ENCODE measurements at regions not wholly inside any gene's neighbourhood (a gene's known extent, or its start where the extent isn't known, plus 50 kb on each side); places are given as distances from the start of the nearest gene placed in this dataset.
"Not testable (repeated sequence)": the region's sequence is repeated elsewhere in the genome, so short reads cannot be mapped to it uniquely, and the experiment has no call there.

GRCh38 chr4:132683957-132684356 lies 465.1 kb upstream of the PCDH10 start:
- DNase-seq (ENCODE audit: low spot score): no peak

- DNase-seq (ENCODE audit: low spot score): no peak
Measured at GRCh38 chr4:132691026-132691425, 458.1 kb upstream of the PCDH10 start.

GRCh38 chr4:132691668-132692067 lies 457.4 kb upstream of the PCDH10 start:
- DNase-seq (ENCODE audit: low spot score): no peak

DNA sequence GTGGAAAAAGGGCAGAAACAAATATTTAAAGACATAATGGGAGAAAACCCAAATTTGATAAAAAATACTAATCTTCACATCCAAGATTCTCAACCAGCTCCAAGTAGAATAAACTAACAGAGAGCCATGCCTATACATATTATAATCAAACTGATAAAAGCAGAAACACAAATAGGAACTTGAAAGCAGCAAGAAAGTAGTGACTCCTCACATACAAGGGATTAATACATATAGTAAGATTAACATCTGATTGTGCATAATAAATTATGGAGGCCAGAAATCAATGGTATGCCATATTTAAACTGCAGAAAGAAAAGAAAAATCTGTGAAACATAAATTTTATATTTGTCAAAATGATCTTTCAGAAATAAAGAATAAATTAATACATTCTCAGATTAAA lies 454.3 kb upstream of the PCDH10 start:
- no peak for DNase-seq (ENCODE audit: low spot score)

DNA sequence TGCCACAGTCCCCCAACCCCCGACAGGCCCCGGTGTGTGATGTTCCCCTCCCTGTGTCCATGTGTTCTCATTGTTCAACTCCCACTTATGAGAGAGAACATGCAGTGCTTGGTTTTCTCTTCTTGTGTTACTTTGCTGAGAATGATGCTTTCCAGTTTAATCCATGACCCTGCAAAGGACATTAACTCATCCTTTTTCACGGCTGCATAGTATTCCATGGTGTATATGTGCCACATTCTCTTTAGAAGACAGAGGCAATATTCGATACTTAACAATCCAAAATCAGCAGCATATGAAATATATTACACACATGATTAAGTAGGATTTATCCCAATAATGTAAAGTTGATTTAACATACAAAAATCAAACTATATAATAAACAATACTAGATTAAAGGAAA lies 451.6 kb upstream of the PCDH10 start:
- not testable (repeated sequence) for DNase-seq (ENCODE audit: low spot score)

- no peak for DNase-seq (ENCODE audit: low spot score)
Measured at GRCh38 chr4:132707955-132708354, 441.1 kb upstream of the PCDH10 start.

DNA sequence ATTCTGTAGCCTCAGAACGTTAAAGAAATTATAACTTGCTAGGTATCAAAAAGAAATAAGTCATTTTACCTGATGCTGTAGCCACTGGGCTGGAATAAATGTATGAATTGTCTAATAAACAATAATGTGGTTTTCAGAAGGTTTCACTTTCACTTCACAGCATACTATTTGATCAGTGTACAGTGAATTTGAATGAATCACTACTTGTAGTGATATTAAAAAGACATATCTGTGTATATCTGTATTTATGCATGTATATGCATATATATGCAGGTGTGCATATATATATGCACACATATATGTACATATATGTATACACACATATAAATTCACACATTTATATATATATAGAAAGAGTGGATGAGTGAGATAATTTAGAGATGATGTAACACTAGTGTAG lies 440.0 kb upstream of the PCDH10 start:
- no peak for DNase-seq (ENCODE audit: low spot score)

GRCh38 chr4:132710971-132711370 lies 438.1 kb upstream of the PCDH10 start:
- DNase-seq (ENCODE audit: low spot score): no peak

- DNase-seq (ENCODE audit: low spot score): no peak
Measured at GRCh38 chr4:132737344-132737743, 411.8 kb upstream of the PCDH10 start.

DNA sequence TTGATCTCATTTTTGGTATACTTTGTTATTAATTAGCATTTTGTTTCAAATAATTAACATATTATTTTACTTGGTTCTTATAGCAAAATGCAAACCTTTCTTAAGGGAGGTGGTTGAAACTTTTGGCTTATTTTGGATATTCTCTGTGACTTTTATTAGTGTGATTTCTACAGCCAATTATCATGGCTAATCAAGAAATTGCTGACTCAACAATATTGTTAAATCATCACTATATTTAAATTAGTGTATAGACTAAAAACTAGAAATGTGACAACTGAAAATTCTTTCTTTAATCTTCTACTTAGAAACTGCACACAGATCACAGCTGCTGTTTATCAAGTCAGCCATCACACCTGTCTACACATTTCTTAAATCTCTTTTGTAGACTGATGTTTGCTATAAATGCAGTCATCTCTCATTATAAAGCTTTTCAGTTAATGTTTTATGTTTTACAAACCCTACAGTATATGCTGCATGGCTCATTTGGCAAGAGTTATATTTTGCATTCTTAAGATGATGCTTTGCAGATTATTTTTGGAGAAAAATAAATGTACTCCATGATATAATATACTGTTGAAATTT lies 389.8 kb upstream of the PCDH10 start:
- no peak for DNase-seq (ENCODE audit: low spot score)

- no peak for DNase-seq (ENCODE audit: low spot score)
Measured at GRCh38 chr4:132763465-132763864, 385.6 kb upstream of the PCDH10 start.

GRCh38 chr4:132767901-132768300 lies 381.2 kb upstream of the PCDH10 start:
- DNase-seq (ENCODE audit: low spot score): no peak

GRCh38 chr4:132770776-132771175 lies 378.3 kb upstream of the PCDH10 start:
- DNase-seq (ENCODE audit: low spot score): no peak

DNA sequence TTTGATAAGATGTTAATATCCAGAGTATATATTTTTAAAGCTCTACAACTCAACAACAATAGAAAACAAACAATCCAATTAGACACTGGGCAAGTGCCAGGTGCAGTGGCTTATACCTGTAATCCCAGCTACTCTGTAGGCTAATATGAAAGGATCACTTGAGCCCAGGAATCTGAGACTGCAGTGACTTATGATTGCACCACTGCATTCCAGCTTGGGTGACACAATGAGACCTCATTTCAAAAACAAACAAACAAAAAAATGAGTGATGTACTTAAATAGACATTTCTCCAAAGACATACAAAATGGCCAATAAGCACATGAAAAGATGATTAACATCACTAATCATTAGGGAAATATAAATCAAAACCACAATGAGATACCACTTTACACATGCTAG lies 356.8 kb upstream of the PCDH10 start:
- no peak for DNase-seq (ENCODE audit: low spot score)

- DNase-seq (ENCODE audit: low spot score): no peak
Measured at GRCh38 chr4:132797856-132798255, 351.2 kb upstream of the PCDH10 start.

DNA sequence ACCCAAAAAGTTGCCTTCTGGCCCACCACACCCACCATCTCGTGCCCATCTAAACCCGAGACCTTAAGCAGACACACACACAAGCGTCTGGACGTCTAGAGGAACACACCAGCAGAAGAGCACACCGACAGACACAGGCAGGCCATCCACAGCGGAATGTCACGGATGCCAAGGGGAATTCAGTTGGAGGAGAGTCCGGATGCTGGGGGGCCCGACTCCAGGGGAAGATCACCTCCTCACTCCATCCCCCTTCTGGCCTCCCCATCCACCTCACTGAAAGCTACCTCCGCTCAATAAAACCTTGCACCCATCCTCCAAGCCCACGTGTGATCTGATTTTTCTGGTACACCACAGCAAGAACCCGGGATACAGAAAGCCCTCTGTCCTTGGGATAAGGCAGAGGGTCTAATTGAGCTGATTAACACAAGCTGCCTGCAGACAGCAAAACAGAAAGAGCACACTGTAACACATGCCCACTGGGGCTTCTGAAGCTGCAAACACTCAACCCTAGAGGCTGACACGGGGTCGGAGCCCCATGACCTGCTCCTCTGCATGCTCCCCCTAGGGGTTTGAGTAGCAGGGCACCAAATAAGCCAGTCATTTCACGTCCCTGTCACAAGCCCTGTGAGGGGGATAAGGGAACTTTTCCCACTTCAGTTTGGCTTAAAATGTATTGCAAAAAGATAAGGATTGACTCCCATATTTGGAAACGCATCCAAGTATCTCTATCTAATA lies 339.6 kb upstream of the PCDH10 start:
- no peak for DNase-seq (ENCODE audit: low spot score)

DNA sequence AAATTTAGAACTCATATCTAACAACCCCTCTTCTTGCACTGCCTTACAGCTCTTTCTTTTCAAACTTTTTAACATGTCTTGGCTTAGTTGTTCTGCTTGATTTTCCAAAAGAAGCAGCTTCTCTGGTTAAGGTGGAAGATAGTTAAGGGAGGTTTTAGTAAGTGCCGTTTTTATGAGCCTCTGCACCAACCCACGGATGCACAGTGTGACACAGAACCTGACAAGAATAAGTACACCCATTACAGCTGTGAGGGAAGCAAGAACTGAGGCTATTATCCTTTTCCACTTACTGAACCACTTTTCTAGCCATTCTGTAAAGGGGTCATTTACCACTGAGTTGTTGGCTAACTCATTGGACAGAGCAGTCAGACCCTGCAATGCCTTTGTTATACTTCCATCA lies 336.0 kb upstream of the PCDH10 start:
- DNase-seq (ENCODE audit: low spot score): not testable (repeated sequence)

DNA sequence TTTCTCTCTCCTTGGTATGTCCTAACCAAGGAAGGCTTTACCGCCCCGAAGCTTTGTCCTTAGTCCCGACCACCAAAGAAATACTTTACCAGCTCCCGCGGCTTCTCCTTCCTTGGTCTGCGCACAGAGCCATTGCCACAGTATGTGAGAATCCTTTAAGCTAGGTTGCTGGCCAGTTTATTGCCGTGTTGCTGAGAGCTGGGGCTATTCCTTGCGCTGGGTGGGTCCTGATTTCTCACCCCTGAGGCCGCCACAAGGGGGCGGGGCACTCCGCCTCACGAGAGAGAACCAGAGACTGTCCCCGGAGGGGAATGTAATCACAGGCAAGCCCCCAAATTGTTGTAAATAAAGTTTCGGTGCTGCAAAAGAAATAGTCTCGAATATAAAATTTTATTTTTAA lies 331.0 kb upstream of the PCDH10 start:
- no peak for DNase-seq (ENCODE audit: low spot score)

DNA sequence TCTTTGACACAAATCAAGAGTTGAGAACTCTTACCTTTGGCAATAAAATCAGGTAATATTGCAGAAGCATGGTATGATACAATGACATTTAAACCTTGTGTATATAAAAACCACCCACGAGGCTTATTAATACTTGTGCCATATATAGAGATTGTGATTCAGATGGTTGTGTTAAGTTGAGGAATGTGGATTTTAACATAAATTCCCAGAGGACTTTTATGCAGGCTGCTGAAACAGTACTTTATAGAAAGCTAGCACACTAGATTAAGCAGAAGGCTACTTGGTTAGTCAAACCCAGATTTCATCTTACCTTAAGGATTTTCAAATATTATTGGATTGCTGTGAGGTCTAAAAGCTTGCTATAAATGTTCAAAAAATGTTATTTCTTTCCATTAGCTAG lies 325.7 kb upstream of the PCDH10 start:
- no peak for DNase-seq (ENCODE audit: low spot score)

DNA sequence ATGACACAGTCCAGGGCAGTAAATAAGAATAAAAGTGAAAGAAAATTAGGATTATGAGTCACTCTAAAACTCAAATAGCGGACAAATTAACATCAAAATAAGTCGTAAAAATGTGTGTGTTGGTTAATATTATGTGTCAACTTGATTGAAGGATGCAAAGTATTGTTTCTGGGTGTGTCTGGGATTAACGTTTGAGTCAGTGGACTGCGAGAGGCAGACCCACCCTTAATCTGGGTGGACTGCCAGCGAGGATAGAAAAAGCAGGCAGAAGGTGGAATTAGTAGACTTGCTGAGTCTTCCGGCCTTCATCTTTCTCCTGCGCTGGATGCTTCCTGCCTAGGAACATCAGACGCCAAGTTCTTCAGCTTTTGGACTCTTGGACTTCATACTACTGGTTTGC lies 324.3 kb upstream of the PCDH10 start:
- DNase-seq (ENCODE audit: low spot score): no peak

DNA sequence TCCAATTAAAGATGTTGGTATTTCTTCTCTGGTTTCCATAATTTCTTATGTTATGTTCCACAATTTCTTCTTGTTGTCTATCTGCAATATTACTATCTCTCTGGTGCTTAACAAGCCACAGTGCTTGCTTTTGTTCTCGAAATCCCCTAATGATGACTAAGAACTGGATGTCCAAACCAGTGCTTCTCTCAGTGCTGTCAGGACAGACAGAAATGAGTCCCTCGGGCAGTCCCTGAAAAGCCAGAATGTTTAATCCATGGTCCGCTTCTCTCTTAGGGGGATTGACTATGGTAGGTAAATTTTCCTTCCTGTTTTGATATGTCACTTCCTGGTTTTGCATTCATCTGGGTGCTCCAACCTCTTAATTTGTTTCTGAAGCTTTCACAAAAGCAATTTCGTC lies 321.6 kb upstream of the PCDH10 start:
- DNase-seq (ENCODE audit: low spot score): no peak

DNA sequence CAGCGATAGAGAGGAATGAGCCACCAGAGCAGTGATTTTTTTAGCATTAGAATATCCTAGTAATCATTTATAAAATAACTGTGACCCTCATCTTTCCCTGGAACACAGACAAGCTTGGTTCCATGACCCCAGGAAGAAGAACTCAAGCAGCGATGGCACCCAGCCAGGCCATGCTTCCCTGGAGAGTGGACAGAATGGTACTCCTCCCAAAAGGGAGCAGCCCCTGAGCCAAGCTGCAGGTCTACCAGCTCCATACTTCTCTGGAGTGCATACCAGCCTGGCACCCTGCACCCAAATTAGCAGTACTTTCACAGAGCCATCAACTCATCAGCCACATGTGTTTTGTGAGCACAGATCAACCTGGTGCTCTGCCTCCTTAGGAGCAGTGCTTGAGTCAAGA lies 310.9 kb upstream of the PCDH10 start:
- no peak for DNase-seq (ENCODE audit: low spot score)

- DNase-seq (ENCODE audit: low spot score): no peak
Measured at GRCh38 chr4:132839070-132839469, 310.0 kb upstream of the PCDH10 start.

DNA sequence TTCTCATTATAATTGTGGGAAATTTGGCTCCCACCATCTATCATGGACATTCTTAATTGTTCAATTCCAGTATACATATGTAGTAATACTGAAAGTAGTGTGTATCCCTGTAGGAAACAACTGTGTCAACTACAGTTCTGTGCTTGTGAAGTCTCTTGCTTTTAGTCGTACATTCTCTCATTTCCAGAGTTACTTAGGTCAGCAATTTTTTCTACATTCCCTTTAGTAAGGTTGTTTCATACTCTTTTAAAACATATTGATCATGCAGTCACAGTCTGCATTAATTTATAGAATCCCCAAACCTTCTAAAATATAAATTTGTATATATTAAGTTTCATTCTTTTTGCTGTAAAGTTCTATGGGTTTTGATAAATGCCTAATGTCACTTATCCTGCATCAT lies 289.2 kb upstream of the PCDH10 start:
- no peak for DNase-seq (ENCODE audit: low spot score)
